Keratinocyte (primary cell): ENCODE measurements at regions not wholly inside any gene's neighbourhood (a gene's known extent, or its start where the extent isn't known, plus 50 kb on each side); places are given as distances from the start of the nearest gene placed in this dataset.

ENCODE experiments used
- DNase-seq: peaks from one replicate; pipeline ENCODE4 v3.0.0-alpha.2; 2011; ENCODE audit warnings: low read depth, missing footprints, low spot score
- FAIRE-seq: peaks from 2 replicates; lab custom pipeline; 2011; peaks lifted over from hg19 to GRCh38; lab: Jason Lieb, UNC
- H2AFZ ChIP-seq: 2 replicates; pipeline ENCODE4 v1.6.0; 2012; ENCODE audit warnings: low read length, control low read depth, inconsistent platforms; ENCODE audit not compliant: control insufficient read depth
- H3K27ac ChIP-seq: 2 replicates; pipeline ENCODE4 v1.5.1; 2011; ENCODE audit warnings: low read length; ENCODE audit not compliant: control insufficient read depth, insufficient read depth
- H3K27me3 ChIP-seq: 3 replicates; pipeline ENCODE4 v1.6.0; 2011; ENCODE audit warnings: low read length; ENCODE audit not compliant: control insufficient read depth, insufficient read depth; ENCODE audit errors: extremely low read depth
- H3K36me3 ChIP-seq, 2 experiments: 2 replicates in 1 of 2; 3 replicates in 1 of 2; pipeline ENCODE4 v1.5.1; 2011; ENCODE audit warnings: low read length in 2 of 2, mild to moderate bottlenecking in 1 of 2; ENCODE audit not compliant: control insufficient read depth in 2 of 2, insufficient read depth in 2 of 2; ENCODE audit errors: extremely low read depth in 1 of 2
- H3K4me1 ChIP-seq: 3 replicates; pipeline ENCODE4 v1.5.1; 2011; ENCODE audit warnings: low read length; ENCODE audit not compliant: control insufficient read depth, insufficient read depth; ENCODE audit errors: extremely low read depth
- H3K4me2 ChIP-seq: 3 replicates; pipeline ENCODE4 v1.6.0; 2011; ENCODE audit warnings: low read depth, low read length; ENCODE audit not compliant: control insufficient read depth, insufficient read depth; ENCODE audit errors: extremely low read depth
- H3K4me3 ChIP-seq, 3 experiments: fragments of 200-600 bp in 1 of 3; sonication (generic) in 1 of 3; 2 replicates in 2 of 3; 3 replicates in 1 of 3; pipeline ENCODE4 v1.5.1; 2011 to 2016; ENCODE audit warnings: low read length in 3 of 3, mild to moderate bottlenecking in 3 of 3, control low read depth in 2 of 3, inconsistent platforms in 1 of 3, low read depth in 1 of 3, mixed read lengths in 1 of 3, mixed run types in 1 of 3, moderate library complexity in 1 of 3; ENCODE audit not compliant: control insufficient read depth in 2 of 3, insufficient read depth in 2 of 3; ENCODE audit errors: extremely low read depth in 1 of 3
- H3K79me2 ChIP-seq: 2 replicates; pipeline ENCODE4 v1.6.0; 2012; ENCODE audit warnings: low read length; ENCODE audit not compliant: control insufficient read depth, insufficient read depth
- H3K9ac ChIP-seq: 3 replicates; pipeline ENCODE4 v1.6.0; 2011; ENCODE audit warnings: low read length; ENCODE audit not compliant: control insufficient read depth, insufficient read depth; ENCODE audit errors: extremely low read depth
- H3K9me1 ChIP-seq: 3 replicates; pipeline ENCODE4 v1.6.0; 2011; ENCODE audit warnings: low read length; ENCODE audit not compliant: control insufficient read depth, insufficient read depth; ENCODE audit errors: extremely low read depth
- H3K9me3 ChIP-seq: 2 replicates; pipeline ENCODE4 v1.5.1; 2012; ENCODE audit warnings: low read depth, low read length; ENCODE audit not compliant: control insufficient read depth
- H4K20me1 ChIP-seq: 3 replicates; pipeline ENCODE4 v1.6.0; 2011; ENCODE audit warnings: low read length; ENCODE audit not compliant: control insufficient read depth, insufficient read depth; ENCODE audit errors: extremely low read depth
- EZH2 ChIP-seq: IDR thresholded peaks from one replicate; pipeline ENCODE4 v1.6.1; 2012; ENCODE audit warnings: inconsistent platforms, mild to moderate bottlenecking, low read length, moderate library complexity
- dilution Hi-C: fragments of 300-500 bp; cut with MboI; formaldehyde crosslinking; loops from one replicate; pipeline ENCODE4 v1.7.0; 2020; ENCODE audit warnings: low sequenced_read_pairs; ENCODE audit not compliant: extremely low pct_ligation_motif_present
- TF ChIP-seq, protein P1 (sequence below), 3 experiments: IDR thresholded peaks in 1 of 3; conservative IDR thresholded peaks in 1 of 3; optimal IDR thresholded peaks in 1 of 3; 2 replicates in 2 of 3; 3 replicates in 1 of 3; pipeline versions ENCODE3 to v1.5.1; 2011; ENCODE audit warnings: low read length in 3 of 3, mild to moderate bottlenecking in 3 of 3, moderate library complexity in 2 of 3, control low read depth in 1 of 3, inconsistent platforms in 1 of 3; ENCODE audit not compliant: insufficient read depth in 2 of 3; ENCODE audit errors: extremely low read depth in 1 of 3

DNA sequence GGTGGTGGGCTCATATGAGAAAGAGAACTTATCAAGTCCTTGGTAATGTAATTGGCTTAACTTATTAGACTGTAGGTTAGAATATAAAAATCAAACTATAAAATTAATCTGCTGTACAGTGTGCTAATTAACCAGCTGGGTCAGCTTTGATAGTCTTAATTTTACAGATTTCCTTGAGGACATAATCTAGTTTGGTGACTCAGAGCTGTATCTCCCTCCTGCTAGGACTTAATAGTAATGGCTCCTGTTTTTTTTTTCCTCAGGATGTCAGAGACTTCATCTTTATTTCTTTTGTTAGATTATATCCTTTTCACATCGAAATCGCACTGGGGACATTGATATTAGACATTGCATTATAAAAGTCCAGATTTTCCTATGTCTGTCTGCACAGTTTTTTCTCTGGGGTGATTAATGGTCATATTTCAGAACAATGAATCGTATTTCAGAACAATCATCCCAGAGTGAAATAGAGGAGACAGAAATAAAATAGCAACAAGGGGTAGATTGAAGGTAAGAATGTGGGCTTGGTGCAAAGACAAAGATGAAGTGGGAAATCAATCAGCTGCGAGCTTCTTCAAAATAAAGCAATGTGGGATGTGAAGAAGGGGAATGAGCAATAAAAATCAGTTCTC is 346.4 kb upstream of the RIOK2 start:
- H3K27me3 ChIP-seq = no peaks in the 10 kb centered on the region
- no peaks in the 10 kb centered on the region for H3K9me1 ChIP-seq
- DNase-seq = no peak
- peaks cover 8% of the 10 kb centered on the region for H3K4me1 ChIP-seq
- H3K9ac ChIP-seq = no peak overlapping the region
- no peak overlapping the region for H3K27ac ChIP-seq
- TF ChIP-seq, protein P1, sequence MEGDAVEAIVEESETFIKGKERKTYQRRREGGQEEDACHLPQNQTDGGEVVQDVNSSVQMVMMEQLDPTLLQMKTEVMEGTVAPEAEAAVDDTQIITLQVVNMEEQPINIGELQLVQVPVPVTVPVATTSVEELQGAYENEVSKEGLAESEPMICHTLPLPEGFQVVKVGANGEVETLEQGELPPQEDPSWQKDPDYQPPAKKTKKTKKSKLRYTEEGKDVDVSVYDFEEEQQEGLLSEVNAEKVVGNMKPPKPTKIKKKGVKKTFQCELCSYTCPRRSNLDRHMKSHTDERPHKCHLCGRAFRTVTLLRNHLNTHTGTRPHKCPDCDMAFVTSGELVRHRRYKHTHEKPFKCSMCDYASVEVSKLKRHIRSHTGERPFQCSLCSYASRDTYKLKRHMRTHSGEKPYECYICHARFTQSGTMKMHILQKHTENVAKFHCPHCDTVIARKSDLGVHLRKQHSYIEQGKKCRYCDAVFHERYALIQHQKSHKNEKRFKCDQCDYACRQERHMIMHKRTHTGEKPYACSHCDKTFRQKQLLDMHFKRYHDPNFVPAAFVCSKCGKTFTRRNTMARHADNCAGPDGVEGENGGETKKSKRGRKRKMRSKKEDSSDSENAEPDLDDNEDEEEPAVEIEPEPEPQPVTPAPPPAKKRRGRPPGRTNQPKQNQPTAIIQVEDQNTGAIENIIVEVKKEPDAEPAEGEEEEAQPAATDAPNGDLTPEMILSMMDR (optimal IDR thresholded peaks at IDR 0.05 in 1 of 3, IDR thresholded peaks at IDR 0.05 in 1 of 3, conservative IDR thresholded peaks at IDR 0.05 in 1 of 3; ENCODE audit: extremely low read depth in 1 of 3, insufficient read depth in 2 of 3, low read length in 3 of 3) = no peak
- dilution Hi-C loops = no loop called here
- H3K9me3 ChIP-seq = no peaks in the 10 kb centered on the region
- H3K36me3 ChIP-seq = no peaks in the 10 kb centered on the region
- no peaks in the 10 kb centered on the region for H4K20me1 ChIP-seq
- no peak for FAIRE-seq
- H2AFZ ChIP-seq = peak overlapping the region; percentile 15
- H3K79me2 ChIP-seq = no peaks in the 10 kb centered on the region
- H3K4me3 ChIP-seq = no peak overlapping the region
- peak overlapping the region; percentile 1 for H3K4me2 ChIP-seq

- no peaks in the 10 kb centered on the region for H3K9me1 ChIP-seq
- H3K4me2 ChIP-seq = no peak overlapping the region
- H3K27me3 ChIP-seq = no peaks in the 10 kb centered on the region
- H2AFZ ChIP-seq = no peak overlapping the region
- H3K79me2 ChIP-seq = no peaks in the 10 kb centered on the region
- DNase-seq = no peak
- dilution Hi-C loops = no loop called here
- no peak for FAIRE-seq
- H3K9ac ChIP-seq = no peak overlapping the region
- H3K4me3 ChIP-seq = no peak overlapping the region
- no peak for TF ChIP-seq EZH2
- peaks cover 8% of the 10 kb centered on the region for H3K4me1 ChIP-seq
- H3K36me3 ChIP-seq = no peaks in the 10 kb centered on the region
- no peaks in the 10 kb centered on the region for H3K9me3 ChIP-seq
- H3K27ac ChIP-seq = no peak overlapping the region
- no peaks in the 10 kb centered on the region for H4K20me1 ChIP-seq
Observed at GRCh38 chr5:97531549-97531948, 348.5 kb upstream of the RIOK2 start.

DNA sequence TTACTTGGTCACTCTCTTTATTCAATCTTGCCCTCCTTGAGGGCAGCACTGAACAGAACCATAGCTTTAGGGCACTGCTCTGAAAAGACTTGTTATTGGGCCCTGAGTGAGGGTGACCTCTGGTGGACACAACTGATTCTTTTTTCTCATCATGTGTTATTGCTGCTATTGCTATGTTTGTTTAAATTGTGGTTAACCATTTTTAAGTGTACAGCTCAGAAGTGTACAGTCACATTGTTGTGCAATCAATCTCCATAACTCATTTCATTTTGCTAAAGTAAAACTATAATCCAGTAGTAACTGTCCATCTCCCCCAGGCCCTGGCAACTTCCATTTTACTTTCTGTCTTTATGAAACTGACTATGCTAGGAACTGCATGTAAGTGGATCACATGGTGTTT is 351.1 kb upstream of the RIOK2 start:
- H3K27ac ChIP-seq = no peak overlapping the region
- peak; percentile 71 for FAIRE-seq

More for the DNA sequence above, 351.1 kb upstream of the RIOK2 start:
- H3K9me3 ChIP-seq = no peaks in the 10 kb centered on the region
- H3K9ac ChIP-seq = no peak overlapping the region
- H3K4me3 ChIP-seq = no peak overlapping the region
- H3K79me2 ChIP-seq = no peaks in the 10 kb centered on the region
- no peaks in the 10 kb centered on the region for H3K27me3 ChIP-seq
- no peaks in the 10 kb centered on the region for H3K9me1 ChIP-seq
- DNase-seq = peak; percentile 76
- H2AFZ ChIP-seq = no peak overlapping the region
- H4K20me1 ChIP-seq = no peaks in the 10 kb centered on the region
- H3K36me3 ChIP-seq = no peaks in the 10 kb centered on the region
- H3K4me1 ChIP-seq = peaks cover 7% of the 10 kb centered on the region
- TF ChIP-seq EZH2 = no peak
- TF ChIP-seq, protein P1 (optimal IDR thresholded peaks at IDR 0.05 in 1 of 3, IDR thresholded peaks at IDR 0.05 in 1 of 3, conservative IDR thresholded peaks at IDR 0.05 in 1 of 3; ENCODE audit: extremely low read depth in 1 of 3, insufficient read depth in 2 of 3, low read length in 3 of 3) = peak; percentile 58 to 67 (median 63)
- dilution Hi-C loops = no loop called here
- no peak overlapping the region for H3K4me2 ChIP-seq
